Thyroid gland (tissue), 4 donors: ENCODE measurements at regions not wholly inside any gene's neighbourhood (a gene's known extent, or its start where the extent isn't known, plus 50 kb on each side); places are given as distances from the start of the nearest gene placed in this dataset.

Experiments used
- DNase-seq, 2 donors: peaks; one replicate each; pipeline ENCODE4 v3.0.0-alpha.2; 2019
- H3K27ac ChIP-seq, 3 donors: fragments of 200-600 bp; sonication (generic); 1 replicate in 2 of 3; 2 replicates in 1 of 3; pipeline ENCODE4 v1.5.1; 2016 to 2019; ENCODE audit warnings: mild to moderate bottlenecking in 1 of 3, moderate library complexity in 1 of 3
- H3K27me3 ChIP-seq: fragments of 200-600 bp; sonication (generic); one replicate; pipeline ENCODE4 v1.5.1; 2019
- H3K36me3 ChIP-seq, 2 donors: fragments of 200-600 bp; sonication (generic); one replicate each; pipeline ENCODE4 v1.5.1; 2016 to 2019
- H3K4me1 ChIP-seq, 2 donors: fragments of 200-600 bp; sonication (generic); one replicate each; pipeline ENCODE4 v1.5.1; 2017 to 2019
- H3K4me3 ChIP-seq, 3 donors: fragments of 200-600 bp; sonication (generic); replicated peaks in 1 of 3; 1 replicate in 2 of 3; 2 replicates in 1 of 3; pipeline ENCODE4 v1.5.1; 2016; ENCODE audit warnings: mild to moderate bottlenecking in 1 of 3
- H3K9me3 ChIP-seq: fragments of 200-600 bp; sonication (generic); one replicate; pipeline ENCODE4 v1.5.1; 2017
- POLR2A ChIP-seq, 2 donors: fragments of 450-650 bp; IDR thresholded peaks; one replicate each; pipeline ENCODE4 v1.6.1; 2017; ENCODE audit warnings: antibody characterized with exemption in 2 of 2, mild to moderate bottlenecking in 2 of 2, moderate library complexity in 1 of 2
- WGBS, 2 donors: methylation state at CpG; one replicate each; pipeline ENCODE4 v1.1.5; 2017; 5-methylcytosine and 5-hydroxymethylcytosine counted together
- intact Hi-C: fragments of 100-400 bp; cut with DNase I; formaldehyde crosslinking; loops from one replicate; pipeline ENCODE4 v1.15.1; 2023
- TF ChIP-seq, protein P1 (sequence below), 6 experiments: fragments of 200-600 bp in 3 of 6; fragments of 450-650 bp in 3 of 6; sonication (generic) in 3 of 6; IDR thresholded peaks; one replicate each; pipeline ENCODE4 v1.5.1; 2016 to 2019; ENCODE audit warnings: antibody characterized with exemption in 6 of 6, mild to moderate bottlenecking in 2 of 6, inconsistent platforms in 1 of 6, moderate library complexity in 1 of 6

DNA sequence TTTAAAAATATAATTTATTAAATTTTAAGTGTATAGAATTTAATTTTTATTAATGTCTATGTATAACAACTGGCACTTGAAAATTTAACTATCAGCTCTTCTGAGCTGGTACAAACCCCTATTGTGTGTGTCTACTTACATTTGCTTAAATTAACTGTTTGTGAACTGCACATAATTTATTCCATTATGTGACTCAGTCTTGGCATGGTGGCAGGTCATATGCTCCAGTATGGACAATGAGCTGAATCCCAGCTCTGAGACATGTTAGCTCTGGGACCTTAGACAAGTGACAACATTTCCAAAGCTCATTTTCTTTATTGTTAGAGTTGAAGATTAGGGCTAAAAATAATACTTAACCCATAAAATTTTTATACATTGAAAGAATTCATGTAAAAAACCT, 526.1 kb upstream of the MARCKS start:
- no peaks in the 10 kb centered on the region for H3K36me3 ChIP-seq
- no peaks in the 10 kb centered on the region for H3K9me3 ChIP-seq
- no peaks in the 10 kb centered on the region for H3K4me1 ChIP-seq
- H3K27me3 ChIP-seq: no peaks in the 10 kb centered on the region
- no peak for TF ChIP-seq POLR2A (IDR thresholded peaks at IDR 0.05)
- intact Hi-C loops: no loop called here
- no peak overlapping the region for H3K4me3 ChIP-seq
- H3K27ac ChIP-seq: no peak overlapping the region
- no peak for DNase-seq

DNA sequence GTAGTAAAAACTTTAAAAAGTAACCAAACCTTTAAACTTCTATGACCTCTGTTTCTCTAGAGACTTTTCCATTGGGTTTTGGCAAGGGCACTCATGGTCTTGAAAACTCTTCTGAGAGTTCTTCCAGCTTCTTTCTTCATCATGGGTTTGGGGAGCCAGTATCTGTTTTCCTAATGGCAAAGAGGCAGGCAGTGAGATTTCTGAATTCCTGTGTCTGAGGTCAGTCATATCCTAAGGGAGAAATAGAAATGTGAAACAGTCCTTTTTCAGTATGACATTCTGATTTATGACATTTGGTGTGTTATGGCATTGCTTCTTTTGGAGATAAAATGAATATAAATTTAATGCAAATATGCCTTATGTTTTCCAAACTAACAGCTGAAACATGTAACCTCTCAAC, 518.5 kb upstream of the MARCKS start:
- no peaks in the 10 kb centered on the region for H3K4me1 ChIP-seq
- no peaks in the 10 kb centered on the region for H3K9me3 ChIP-seq
- no peak overlapping the region for H3K4me3 ChIP-seq
- no peaks in the 10 kb centered on the region for H3K27me3 ChIP-seq
- no peak for DNase-seq
- no peaks in the 10 kb centered on the region for H3K36me3 ChIP-seq
- intact Hi-C loops: no loop called here
- TF ChIP-seq POLR2A (IDR thresholded peaks at IDR 0.05): no peak
- H3K27ac ChIP-seq: no peak overlapping the region

DNA sequence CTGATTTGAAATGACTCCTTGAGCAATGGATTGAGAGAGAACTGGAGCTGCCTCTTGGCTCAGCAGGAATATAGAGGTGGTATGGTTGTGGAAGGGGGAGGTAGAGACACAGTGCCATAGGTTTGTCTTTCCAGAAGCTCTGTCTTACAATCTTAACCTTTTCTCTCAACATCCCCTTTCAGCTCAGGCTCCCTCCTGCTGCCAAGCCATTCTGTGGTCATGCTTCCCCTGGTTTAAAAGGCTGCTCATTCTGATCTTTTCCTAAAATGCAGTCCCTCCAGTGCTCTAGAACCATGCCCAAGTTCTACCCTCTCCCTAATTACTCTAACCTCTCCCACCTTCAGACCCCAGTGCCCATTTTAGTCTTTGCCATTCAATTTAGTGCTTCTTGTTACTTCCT, 517.9 kb upstream of the MARCKS start:
- H3K4me1 ChIP-seq: no peaks in the 10 kb centered on the region
- TF ChIP-seq, protein P1, sequence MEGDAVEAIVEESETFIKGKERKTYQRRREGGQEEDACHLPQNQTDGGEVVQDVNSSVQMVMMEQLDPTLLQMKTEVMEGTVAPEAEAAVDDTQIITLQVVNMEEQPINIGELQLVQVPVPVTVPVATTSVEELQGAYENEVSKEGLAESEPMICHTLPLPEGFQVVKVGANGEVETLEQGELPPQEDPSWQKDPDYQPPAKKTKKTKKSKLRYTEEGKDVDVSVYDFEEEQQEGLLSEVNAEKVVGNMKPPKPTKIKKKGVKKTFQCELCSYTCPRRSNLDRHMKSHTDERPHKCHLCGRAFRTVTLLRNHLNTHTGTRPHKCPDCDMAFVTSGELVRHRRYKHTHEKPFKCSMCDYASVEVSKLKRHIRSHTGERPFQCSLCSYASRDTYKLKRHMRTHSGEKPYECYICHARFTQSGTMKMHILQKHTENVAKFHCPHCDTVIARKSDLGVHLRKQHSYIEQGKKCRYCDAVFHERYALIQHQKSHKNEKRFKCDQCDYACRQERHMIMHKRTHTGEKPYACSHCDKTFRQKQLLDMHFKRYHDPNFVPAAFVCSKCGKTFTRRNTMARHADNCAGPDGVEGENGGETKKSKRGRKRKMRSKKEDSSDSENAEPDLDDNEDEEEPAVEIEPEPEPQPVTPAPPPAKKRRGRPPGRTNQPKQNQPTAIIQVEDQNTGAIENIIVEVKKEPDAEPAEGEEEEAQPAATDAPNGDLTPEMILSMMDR (IDR thresholded peaks at IDR 0.05): no peak
- no peak for TF ChIP-seq POLR2A (IDR thresholded peaks at IDR 0.05)
- no peaks in the 10 kb centered on the region for H3K27me3 ChIP-seq
- DNase-seq: no peak
- H3K27ac ChIP-seq: no peak overlapping the region
- no peaks in the 10 kb centered on the region for H3K9me3 ChIP-seq
- intact Hi-C loops: no loop called here
- no peak overlapping the region for H3K4me3 ChIP-seq
- H3K36me3 ChIP-seq: no peaks in the 10 kb centered on the region

DNA sequence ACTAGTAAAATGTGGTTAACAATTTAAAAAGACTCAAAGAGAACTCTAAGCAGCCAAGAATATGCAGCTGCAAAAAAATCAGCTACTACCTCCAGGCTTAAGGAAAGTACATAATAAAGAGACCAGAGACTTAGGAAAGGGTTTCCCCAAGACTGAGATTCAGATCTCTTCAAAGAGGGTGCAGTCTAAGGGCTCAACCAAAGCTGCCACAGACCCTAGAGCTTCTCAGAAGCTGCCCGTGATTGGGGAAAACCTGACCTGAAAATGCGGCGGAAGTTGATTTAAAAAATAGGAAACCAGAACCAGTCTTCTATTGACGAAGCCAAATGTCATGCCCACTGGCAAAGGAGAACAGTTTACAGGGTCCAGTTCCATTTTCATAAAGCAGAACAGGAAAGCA, 516.8 kb upstream of the MARCKS start:
- WGBS, 2 donors: 90 to 93% methylated on average over 4 of the region's 4 CpGs
- Histone ChIP-seq H3K36me3 (no peaks in the 10 kb centered on the region), H3K9me3 (no peaks in the 10 kb centered on the region), H3K4me3 (no peak overlapping the region), H3K27me3 (no peaks in the 10 kb centered on the region), H3K27ac (no peak overlapping the region), H3K4me1 (no peaks in the 10 kb centered on the region)
- no peak for DNase-seq
- intact Hi-C loops: no loop called here
- no peak for TF ChIP-seq POLR2A (IDR thresholded peaks at IDR 0.05)
- TF ChIP-seq, protein P1 (IDR thresholded peaks at IDR 0.05): no peak

DNA sequence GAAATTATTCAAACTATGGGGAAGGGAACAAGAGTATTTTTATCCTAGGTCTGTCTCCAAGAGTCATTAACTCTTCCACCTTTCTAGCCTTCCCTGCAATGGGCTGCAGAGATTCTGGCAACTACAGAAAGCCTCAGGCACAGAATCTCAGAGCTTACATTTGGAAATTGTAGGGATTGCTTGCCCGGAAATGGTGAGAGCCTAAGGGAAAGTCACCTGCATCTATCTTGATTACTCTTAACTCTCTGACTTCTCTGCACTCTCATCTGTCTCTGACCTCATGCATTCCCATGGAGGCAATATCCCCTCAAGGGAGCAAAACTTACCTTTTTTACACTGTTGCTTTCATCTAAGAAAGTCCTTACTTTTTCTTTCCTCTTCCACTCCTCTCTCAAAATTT, 513.2 kb upstream of the MARCKS start:
- H3K36me3 ChIP-seq: no peaks in the 10 kb centered on the region
- no peak for DNase-seq
- intact Hi-C loops: no loop called here
- no peak overlapping the region for H3K27ac ChIP-seq
- no peak overlapping the region for H3K4me3 ChIP-seq
- WGBS, 2 donors: 0 to 87% methylated on average over 1 of the region's 1 CpG
- TF ChIP-seq POLR2A (IDR thresholded peaks at IDR 0.05): no peak
- TF ChIP-seq, protein P1 (IDR thresholded peaks at IDR 0.05): no peak
- no peaks in the 10 kb centered on the region for H3K4me1 ChIP-seq
- no peaks in the 10 kb centered on the region for H3K9me3 ChIP-seq
- H3K27me3 ChIP-seq: no peaks in the 10 kb centered on the region

DNA sequence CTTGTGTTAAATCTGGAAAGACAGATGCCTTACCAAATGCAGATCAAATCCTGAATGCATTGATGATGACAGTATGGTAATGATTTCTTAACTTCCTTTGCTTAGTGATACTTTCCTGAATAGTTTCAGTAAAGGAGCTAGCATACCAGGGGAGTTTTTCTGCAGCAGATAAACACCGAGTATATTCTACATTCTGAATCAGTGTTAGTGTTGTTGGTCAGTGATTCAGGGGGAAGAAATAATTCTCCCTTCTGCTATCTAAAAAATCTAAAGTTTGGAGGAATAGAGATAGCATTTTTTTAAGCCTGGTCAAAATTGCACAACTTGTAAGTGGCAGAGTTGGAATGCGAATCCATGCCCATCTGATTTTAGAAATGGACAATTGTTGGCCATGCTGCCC, 512.2 kb upstream of the MARCKS start:
- Histone ChIP-seq H3K4me1 (no peaks in the 10 kb centered on the region), H3K27ac (no peak overlapping the region), H3K27me3 (no peaks in the 10 kb centered on the region), H3K36me3 (no peaks in the 10 kb centered on the region), H3K4me3 (no peak overlapping the region), H3K9me3 (no peaks in the 10 kb centered on the region)
- no peak for DNase-seq
- TF ChIP-seq POLR2A (IDR thresholded peaks at IDR 0.05): no peak
- TF ChIP-seq, protein P1 (IDR thresholded peaks at IDR 0.05): no peak
- intact Hi-C loops: no loop called here
- 93 to 95% methylated on average over 2 of the region's 2 CpGs for WGBS, 2 donors
